Endothelial cell of umbilical vein (primary cell): ENCODE measurements at regions not wholly inside any gene's neighbourhood (a gene's known extent, or its start where the extent isn't known, plus 50 kb on each side); places are given as distances from the start of the nearest gene placed in this dataset.

Experiments used
- BruUV-seq: library from RNA; stranded (reverse); fragments of 400-500 nt; replicated peaks from 2 replicates; lab custom pipeline; 2021; lab: Mats Ljungman, UMichigan
- CTCF ChIA-PET: fragments of 300-600, 350-600 bp; sonication (Branson Sonifier 250); formaldehyde crosslinking; loops from one replicate; lab custom pipeline; 2021; ENCODE audit warnings: antibody characterized with exemption, inconsistent platforms; lab: Charles Lee
- POLR2A ChIA-PET: fragments of 300-600, 350-600 bp; sonication (Branson Sonifier 250); formaldehyde crosslinking; loops from one replicate; lab custom pipeline; 2021; ENCODE audit warnings: antibody characterized with exemption, inconsistent platforms; lab: Charles Lee
- DNase-seq: peaks from one replicate; pipeline ENCODE4 v3.0.0-alpha.2; 2011; ENCODE audit warnings: low read depth, low spot score
- FAIRE-seq: peaks from 2 replicates; lab custom pipeline; 2011; peaks lifted over from hg19 to GRCh38; lab: Jason Lieb, UNC
- H2AFZ ChIP-seq: 2 replicates; pipeline ENCODE4 v1.6.0; 2012; ENCODE audit warnings: low read depth, low read length, control low read depth, inconsistent platforms
- H3K27ac ChIP-seq: 2 replicates; pipeline ENCODE4 v1.5.1; 2011; ENCODE audit warnings: low read depth, mild to moderate bottlenecking, control low read depth, low read length, moderate library complexity; ENCODE audit not compliant: insufficient read depth
- H3K27me3 ChIP-seq, 2 experiments: 2 replicates each; pipeline versions ENCODE4 v1.6.0 to v1.6.1; 2011; ENCODE audit warnings: low read length in 2 of 2, mixed read lengths in 1 of 2; ENCODE audit not compliant: control insufficient read depth in 2 of 2, insufficient read depth in 2 of 2
- H3K36me3 ChIP-seq, 2 experiments: 2 replicates in 1 of 2; 3 replicates in 1 of 2; pipeline ENCODE4 v1.5.1; 2011; ENCODE audit warnings: low read length in 2 of 2, mild to moderate bottlenecking in 1 of 2, moderate library complexity in 1 of 2; ENCODE audit not compliant: control insufficient read depth in 2 of 2, insufficient read depth in 2 of 2; ENCODE audit errors: extremely low read depth in 1 of 2
- H3K4me1 ChIP-seq: 3 replicates; pipeline ENCODE4 v1.5.1; 2011; ENCODE audit warnings: mild to moderate bottlenecking, low read length; ENCODE audit not compliant: control insufficient read depth, insufficient read depth; ENCODE audit errors: extremely low read depth
- H3K4me2 ChIP-seq: 2 replicates; pipeline ENCODE4 v1.6.1; 2011; ENCODE audit warnings: low read length, control low read depth, mixed read lengths; ENCODE audit not compliant: insufficient read depth
- H3K4me3 ChIP-seq, 3 experiments: fragments of 200-600 bp in 1 of 3; sonication (generic), shearing (Covaris generic) in 1 of 3; replicated peaks in 1 of 3; 2 replicates each; pipeline ENCODE4 v1.5.1; 2011 to 2016; ENCODE audit warnings: control low read depth in 3 of 3, low read length in 3 of 3, mild to moderate bottlenecking in 2 of 3, inconsistent platforms in 1 of 3, low read depth in 1 of 3, moderate library complexity in 1 of 3; ENCODE audit not compliant: insufficient read depth in 1 of 3
- H3K79me2 ChIP-seq: 2 replicates; pipeline ENCODE4 v1.6.0; 2012; ENCODE audit warnings: low read length, inconsistent platforms; ENCODE audit not compliant: control insufficient read depth, insufficient read depth
- H3K9ac ChIP-seq: replicated peaks from 2 replicates; pipeline ENCODE3; 2011; ENCODE audit warnings: low read length, control low read depth; ENCODE audit not compliant: insufficient read depth; ENCODE audit errors: extremely low read depth
- H3K9me1 ChIP-seq: replicated peaks from 3 replicates; pipeline ENCODE4 v1.6.0; 2011; ENCODE audit warnings: mild to moderate bottlenecking, low read length; ENCODE audit not compliant: control insufficient read depth, insufficient read depth; ENCODE audit errors: extremely low read depth
- H3K9me3 ChIP-seq: replicated peaks from 2 replicates; pipeline ENCODE4 v1.5.1; 2012; ENCODE audit warnings: low read length, inconsistent platforms; ENCODE audit not compliant: control insufficient read depth, insufficient read depth
- H4K20me1 ChIP-seq: replicated peaks from 2 replicates; pipeline ENCODE3; 2011; ENCODE audit warnings: mild to moderate bottlenecking, low read length; ENCODE audit not compliant: control insufficient read depth, insufficient read depth; ENCODE audit errors: extremely low read depth
- EZH2 ChIP-seq: IDR thresholded peaks from 2 replicates; pipeline ENCODE4 v1.6.1; 2012; ENCODE audit warnings: borderline replicate concordance, low read depth, mild to moderate bottlenecking, moderate library complexity, low read length, inconsistent platforms; ENCODE audit not compliant: severe bottlenecking
- FOS ChIP-seq: IDR thresholded peaks from 2 replicates; pipeline ENCODE4 v1.6.1; 2011; ENCODE audit warnings: mild to moderate bottlenecking, low read length, moderate library complexity, borderline replicate concordance; ENCODE audit not compliant: insufficient read depth
- GATA2 ChIP-seq: IDR thresholded peaks from 2 replicates; pipeline ENCODE4 v1.7.0; 2011; ENCODE audit warnings: low read depth, mild to moderate bottlenecking, moderate library complexity, mixed read lengths, low read length; ENCODE audit not compliant: insufficient read length, insufficient read depth
- JUN ChIP-seq: IDR thresholded peaks from 2 replicates; pipeline ENCODE4 v1.6.1; 2011; ENCODE audit warnings: borderline replicate concordance, low read depth; ENCODE audit not compliant: insufficient read length, insufficient read depth
- MYC ChIP-seq: IDR thresholded peaks from one replicate; pipeline ENCODE4 v1.6.1; 2011; ENCODE audit warnings: mild to moderate bottlenecking, low read depth, low read length
- POLR2A ChIP-seq: IDR thresholded peaks from 2 replicates; pipeline ENCODE4 v1.6.1; 2012; ENCODE audit warnings: low read depth, mild to moderate bottlenecking, control low read depth, low read length
- POLR2AphosphoS5 ChIP-seq: IDR thresholded peaks from 2 replicates; pipeline ENCODE4 v1.6.1; 2012; ENCODE audit warnings: low read depth, mild to moderate bottlenecking, control low read depth, low read length, moderate library complexity; ENCODE audit not compliant: insufficient read depth
- dilution Hi-C: fragments of 300-500 bp; cut with MboI; formaldehyde crosslinking; loops from one replicate; pipeline ENCODE4 v1.15.0; 2019; ENCODE audit warnings: low sequenced_read_pairs; ENCODE audit not compliant: extremely low pct_ligation_motif_present
- intact Hi-C: fragments of 100-400 bp; cut with micrococcal nuclease; formaldehyde crosslinking; loops from one replicate; pipeline ENCODE4 v1.10.0; 2022
- TF ChIP-seq, protein P1 (sequence below): IDR thresholded peaks from 2 replicates; pipeline ENCODE4 v1.6.1; 2011; ENCODE audit not compliant: insufficient read depth, insufficient read length
- TF ChIP-seq, protein P2 (sequence below), 2 donors: IDR thresholded peaks; 1 replicate in 1 of 2; 2 replicates in 1 of 2; pipeline ENCODE4 v1.5.1; 2011; ENCODE audit warnings: low read length in 2 of 2, mild to moderate bottlenecking in 2 of 2, moderate library complexity in 2 of 2, control low read depth in 1 of 2, inconsistent platforms in 1 of 2, low read depth in 1 of 2; ENCODE audit not compliant: insufficient read depth in 1 of 2; ENCODE audit errors: extremely low read depth in 1 of 2

DNA sequence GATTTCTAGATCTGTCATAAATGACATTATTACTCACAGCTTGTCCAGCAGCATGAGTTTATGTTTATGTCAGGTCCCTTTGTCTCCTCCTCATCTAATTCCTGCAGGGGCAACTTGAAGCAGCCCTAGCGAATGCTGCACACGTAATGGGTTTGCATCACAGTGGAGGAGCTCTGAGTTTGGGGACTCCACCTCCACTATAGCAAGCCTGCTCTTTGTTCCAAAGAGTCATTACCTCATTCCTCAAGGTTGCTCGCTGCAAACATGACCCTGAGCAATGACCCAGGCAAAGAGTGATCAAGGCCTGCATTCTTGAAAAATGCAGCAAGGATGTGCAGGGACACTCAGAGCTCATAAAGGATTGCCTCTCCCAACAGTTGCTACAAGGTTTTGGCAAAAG, 261.9 kb downstream of the HHIPL2 start:
- DNase-seq = no peak
- no peak overlapping the region for H2AFZ ChIP-seq
- FAIRE-seq = no peak
- no peaks in the 10 kb centered on the region for H4K20me1 ChIP-seq
- ChIA-PET POLR2A (no interaction called here), CTCF (no interaction called here)
- no TSS peak for BruUV-seq
- H3K4me1 ChIP-seq = no peaks in the 10 kb centered on the region
- no peak for TF ChIP-seq JUN
- no peak for TF ChIP-seq MYC
- TF ChIP-seq, protein P1, sequence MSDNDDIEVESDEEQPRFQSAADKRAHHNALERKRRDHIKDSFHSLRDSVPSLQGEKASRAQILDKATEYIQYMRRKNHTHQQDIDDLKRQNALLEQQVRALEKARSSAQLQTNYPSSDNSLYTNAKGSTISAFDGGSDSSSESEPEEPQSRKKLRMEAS = no peak
- no peak for TF ChIP-seq POLR2A
- TF ChIP-seq EZH2 = no peak
- TF ChIP-seq FOS = no peak
- TF ChIP-seq GATA2 = no peak
- TF ChIP-seq, protein P2, sequence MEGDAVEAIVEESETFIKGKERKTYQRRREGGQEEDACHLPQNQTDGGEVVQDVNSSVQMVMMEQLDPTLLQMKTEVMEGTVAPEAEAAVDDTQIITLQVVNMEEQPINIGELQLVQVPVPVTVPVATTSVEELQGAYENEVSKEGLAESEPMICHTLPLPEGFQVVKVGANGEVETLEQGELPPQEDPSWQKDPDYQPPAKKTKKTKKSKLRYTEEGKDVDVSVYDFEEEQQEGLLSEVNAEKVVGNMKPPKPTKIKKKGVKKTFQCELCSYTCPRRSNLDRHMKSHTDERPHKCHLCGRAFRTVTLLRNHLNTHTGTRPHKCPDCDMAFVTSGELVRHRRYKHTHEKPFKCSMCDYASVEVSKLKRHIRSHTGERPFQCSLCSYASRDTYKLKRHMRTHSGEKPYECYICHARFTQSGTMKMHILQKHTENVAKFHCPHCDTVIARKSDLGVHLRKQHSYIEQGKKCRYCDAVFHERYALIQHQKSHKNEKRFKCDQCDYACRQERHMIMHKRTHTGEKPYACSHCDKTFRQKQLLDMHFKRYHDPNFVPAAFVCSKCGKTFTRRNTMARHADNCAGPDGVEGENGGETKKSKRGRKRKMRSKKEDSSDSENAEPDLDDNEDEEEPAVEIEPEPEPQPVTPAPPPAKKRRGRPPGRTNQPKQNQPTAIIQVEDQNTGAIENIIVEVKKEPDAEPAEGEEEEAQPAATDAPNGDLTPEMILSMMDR (IDR thresholded peaks at IDR 0.05; ENCODE audit: extremely low read depth in 1 of 2, insufficient read depth in 1 of 2, low read depth in 1 of 2, low read length in 2 of 2) = no peak
- no peak for TF ChIP-seq POLR2AphosphoS5
- H3K79me2 ChIP-seq = no peaks in the 10 kb centered on the region
- H3K27ac ChIP-seq = no peak overlapping the region
- no peaks in the 10 kb centered on the region for H3K36me3 ChIP-seq
- intact Hi-C loops (no loop called here), dilution Hi-C loops (no loop called here)
- H3K9me1 ChIP-seq = no peaks in the 10 kb centered on the region
- H3K4me3 ChIP-seq = no peak overlapping the region
- no peak overlapping the region for H3K4me2 ChIP-seq
- H3K9me3 ChIP-seq = peaks cover 3% of the 10 kb centered on the region
- no peaks in the 10 kb centered on the region for H3K27me3 ChIP-seq
- no peak overlapping the region for H3K9ac ChIP-seq
